SHP77 treated with DMSO at 0.1 percent for 48 hours (cell line): ENCODE measurements at regions not wholly inside any gene's neighbourhood (a gene's known extent, or its start where the extent isn't known, plus 50 kb on each side); places are given as distances from the start of the nearest gene placed in this dataset.

Experiments used
- DNase-seq: peaks from one replicate; lab custom pipeline; 2025; lab: John Stamatoyannopoulos, UW

- DNase-seq: no peak
Observed at GRCh38 chr9:129258823-129259301, 80.8 kb upstream of the IER5L start.

- no peak for DNase-seq
Observed at GRCh38 chr9:129258124-129258822, 80.2 kb upstream of the IER5L start.

GRCh38 chr9:129256959-129257713 lies 79.1 kb upstream of the IER5L start:
- no peak for DNase-seq

DNA sequence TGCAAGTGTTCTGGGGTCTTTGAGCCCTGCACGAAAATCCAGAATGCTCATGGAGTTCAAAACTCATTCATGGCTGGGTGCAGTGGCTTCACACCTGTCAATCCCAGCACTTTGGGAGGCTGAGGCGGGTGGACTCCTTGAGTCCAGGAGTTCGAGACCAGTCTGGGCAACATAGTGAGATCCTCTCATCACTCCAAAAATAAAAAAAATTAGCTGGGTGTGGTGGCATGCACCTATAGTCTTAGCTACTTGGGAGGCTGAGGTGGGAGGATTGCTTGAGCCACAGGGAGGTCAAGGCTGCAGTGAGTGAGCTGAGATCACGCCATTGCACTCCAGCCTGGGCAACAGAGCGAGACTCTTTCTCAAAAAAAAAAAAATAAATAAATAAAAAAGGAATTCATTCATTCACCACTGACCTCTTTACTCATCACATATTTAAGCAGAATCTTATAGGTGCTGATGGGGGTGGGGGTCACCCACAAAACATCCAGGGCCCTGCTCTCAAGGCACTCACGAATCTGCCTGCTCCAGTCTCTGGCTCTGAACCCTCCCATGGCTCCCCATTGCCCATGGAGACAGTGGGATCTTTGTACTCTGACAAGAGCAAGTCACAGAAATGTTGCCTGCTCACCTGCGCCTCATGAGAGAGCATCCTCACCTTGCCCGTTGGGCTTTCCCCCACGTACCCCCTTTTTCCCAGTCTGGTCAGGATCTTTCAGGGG lies 76.7 kb upstream of the IER5L start:
- no peak for DNase-seq

DNA sequence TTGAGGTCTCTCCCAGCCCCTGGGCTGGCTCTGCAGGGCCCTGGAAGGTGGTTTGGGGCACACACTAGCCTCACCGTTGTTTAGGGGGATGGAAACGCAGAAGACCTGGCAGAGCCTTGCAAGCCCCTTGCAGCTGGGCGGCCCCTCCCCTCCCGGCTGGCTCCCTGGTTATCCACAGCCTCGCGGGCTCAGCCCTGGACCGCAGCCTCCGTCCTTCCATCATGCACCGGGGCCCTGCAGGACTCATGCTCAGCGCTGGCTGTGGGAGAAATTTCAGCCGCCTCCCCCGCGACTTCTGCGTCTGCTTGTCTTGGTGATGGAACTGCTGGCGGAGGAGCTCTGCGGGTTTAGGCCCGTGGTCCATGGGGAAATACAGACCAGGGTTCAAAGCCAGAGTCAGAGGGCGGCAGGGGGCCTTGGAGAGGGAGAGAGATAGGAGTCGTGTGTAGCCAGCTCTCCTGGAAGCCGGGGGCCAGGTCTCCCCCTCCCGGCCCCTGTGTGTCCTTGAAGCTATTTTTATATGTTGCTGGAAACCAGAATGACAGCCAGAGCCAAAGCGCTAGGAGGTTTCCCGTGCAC lies 75.8 kb upstream of the IER5L start:
- DNase-seq: no peak

- no peak for DNase-seq
Observed at GRCh38 chr9:129252937-129253802, 75.1 kb upstream of the IER5L start.

DNA sequence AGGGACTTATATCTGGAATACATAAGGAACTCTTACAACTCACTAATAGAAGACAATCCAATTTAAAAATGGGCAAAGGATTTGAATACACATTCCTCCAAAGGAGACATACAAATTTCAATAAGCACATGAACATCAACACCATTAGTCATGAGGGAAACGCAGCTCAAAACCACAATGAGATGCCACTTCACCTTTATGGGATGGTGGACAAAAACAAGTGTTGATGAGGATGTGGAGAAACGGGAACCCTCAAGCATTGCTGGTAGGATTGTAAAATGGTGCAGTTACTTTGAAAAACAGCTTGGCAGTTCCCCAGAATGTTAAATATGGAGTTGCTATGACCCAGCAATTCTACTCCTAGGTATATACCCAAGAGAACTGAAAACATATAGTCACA lies 72.7 kb upstream of the IER5L start:
- DNase-seq: no peak

- DNase-seq: no peak
Observed at GRCh38 chr9:129247285-129248153, 69.5 kb upstream of the IER5L start.

- no peak for DNase-seq
Observed at GRCh38 chr9:129245276-129245675, 67.2 kb upstream of the IER5L start.

- no peak for DNase-seq
Observed at GRCh38 chr9:129242971-129243561, 65.0 kb upstream of the IER5L start.

GRCh38 chr9:129242191-129242941 lies 64.3 kb upstream of the IER5L start:
- DNase-seq: no peak

- no peak for DNase-seq
Observed at GRCh38 chr9:129241725-129242124, 63.7 kb upstream of the IER5L start.

- DNase-seq: no peak
Observed at GRCh38 chr9:129240581-129241211, 62.6 kb upstream of the IER5L start.

GRCh38 chr9:129239946-129240490 lies 62.0 kb upstream of the IER5L start:
- no peak for DNase-seq

GRCh38 chr9:129237803-129238202 lies 59.7 kb upstream of the IER5L start:
- no peak for DNase-seq

DNA sequence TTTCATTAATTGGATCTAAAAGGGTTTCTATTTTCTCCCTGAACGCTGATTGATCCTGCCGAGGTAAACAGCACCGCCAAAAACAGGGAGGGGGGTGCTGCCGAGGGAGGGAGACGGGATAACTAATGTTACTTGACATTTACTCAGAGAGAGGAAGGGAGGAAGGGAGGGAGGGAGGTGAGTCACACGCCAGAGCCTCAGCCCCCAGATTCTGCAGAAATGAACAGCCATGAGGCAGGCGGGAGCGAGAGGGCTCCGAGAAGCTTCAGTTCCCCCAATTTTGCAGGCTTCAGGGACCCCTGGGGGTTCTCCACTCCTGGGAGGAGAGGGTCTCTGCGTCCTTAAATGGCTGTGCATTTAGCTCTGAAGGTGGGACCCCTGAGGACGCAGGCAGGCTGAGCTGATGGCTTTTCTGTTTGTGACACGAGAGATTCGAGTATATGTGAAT lies 59.1 kb upstream of the IER5L start:
- DNase-seq: no peak

- DNase-seq: no peak
Observed at GRCh38 chr9:129236441-129237145, 58.5 kb upstream of the IER5L start.

- DNase-seq: no peak
Observed at GRCh38 chr9:129235931-129236331, 57.9 kb upstream of the IER5L start.
